Right hindlimb (tissue), 1 donor: ENCODE measurements at regions not wholly inside any gene's neighbourhood (a gene's known extent, or its start where the extent isn't known, plus 50 kb on each side); places are given as distances from the start of the nearest gene placed in this dataset.
"Not testable (repeated sequence)": the region's sequence is repeated elsewhere in the genome, so short reads cannot be mapped to it uniquely, and the experiment has no call there.

Experiments used
- DNase-seq: peaks from one replicate; pipeline ENCODE4 v3.0.0-alpha.2; 2018

DNA sequence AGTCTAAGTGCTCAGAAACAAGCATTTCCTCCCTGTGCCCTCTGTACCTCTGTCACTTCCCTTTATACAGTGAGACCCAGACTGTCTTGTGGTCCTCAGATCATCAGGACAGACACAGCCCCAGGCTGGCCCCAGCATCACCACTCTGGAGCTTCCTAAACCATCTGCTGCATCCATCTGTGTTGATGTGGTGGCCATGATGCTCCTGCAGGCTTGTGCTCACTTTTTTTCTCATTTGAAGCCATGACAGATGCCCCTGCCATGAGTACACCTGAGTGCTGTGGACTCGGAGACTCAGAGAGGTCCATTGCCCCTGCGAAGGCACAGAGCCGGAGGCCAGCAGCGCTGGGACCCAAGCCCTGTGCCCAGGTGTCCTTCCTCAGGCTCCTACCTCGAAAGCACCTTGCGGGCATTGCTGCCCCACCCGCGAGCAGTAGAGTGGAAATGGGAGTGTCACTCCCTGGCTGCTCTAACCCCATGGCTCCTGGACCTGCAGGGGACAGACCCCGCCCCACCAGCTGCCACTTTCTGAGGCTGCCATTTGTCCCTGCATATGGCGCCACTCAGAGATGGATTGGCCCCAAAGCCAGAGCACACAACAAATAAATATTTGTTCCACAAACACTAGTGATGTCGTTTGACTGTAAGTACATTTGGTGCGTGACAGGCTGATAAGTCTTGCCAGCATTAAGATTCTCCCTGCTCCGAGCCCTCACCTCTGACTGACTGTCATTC lies 593.5 kb downstream of the TBC1D22A start:
- no peak for DNase-seq

DNA sequence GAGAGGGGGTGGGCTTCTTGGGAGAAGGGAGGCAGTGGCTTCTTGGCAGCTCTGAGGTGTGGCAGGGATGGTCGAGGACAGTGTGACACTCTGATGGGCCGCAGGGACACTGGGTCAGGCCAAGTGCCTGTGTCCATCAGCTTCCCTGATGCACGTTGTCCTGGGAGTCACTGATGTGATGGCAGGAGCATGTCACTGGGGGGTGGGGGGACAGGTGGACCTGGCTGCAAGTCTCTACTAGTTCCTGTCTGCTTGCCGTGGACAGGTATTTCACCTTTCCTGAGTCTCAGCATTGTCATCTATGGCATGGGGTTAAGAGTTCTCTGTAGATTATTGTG lies 592.9 kb downstream of the TBC1D22A start:
- no peak for DNase-seq

DNA sequence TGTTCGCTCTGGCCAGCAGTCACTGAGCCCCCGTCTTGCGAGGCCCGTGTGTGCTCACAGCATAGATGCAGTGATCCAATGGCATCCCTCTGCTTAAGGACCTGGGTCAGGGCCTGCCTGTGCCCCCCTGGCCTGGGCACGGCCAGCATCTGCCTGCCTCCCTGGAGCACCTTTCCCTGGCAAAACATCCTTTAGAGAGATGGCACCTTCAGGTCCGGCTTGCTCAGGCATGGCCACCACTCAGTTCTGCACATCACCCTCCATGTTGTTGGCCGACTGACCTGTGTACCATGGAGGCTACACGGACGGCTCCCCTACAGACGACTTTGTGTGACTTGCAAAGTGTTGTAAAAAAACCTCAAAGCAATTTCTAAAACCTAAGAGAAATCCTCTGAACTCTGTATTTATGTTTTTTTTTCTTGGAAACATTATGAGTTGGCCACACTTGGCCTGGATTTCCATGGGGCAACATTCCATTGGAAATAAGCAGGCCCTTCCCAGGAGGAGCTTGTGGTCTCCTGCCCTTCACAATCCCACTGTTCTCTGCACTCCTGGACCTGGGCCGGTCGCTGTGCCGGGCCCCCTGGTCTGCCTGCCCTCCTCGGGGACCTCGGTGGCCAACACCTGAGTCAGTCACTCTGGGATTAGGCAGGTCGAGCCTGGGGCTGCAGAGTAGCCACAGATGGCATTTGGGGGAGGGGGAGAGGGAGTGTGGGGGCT lies 592.4 kb downstream of the TBC1D22A start:
- DNase-seq = no peak

DNA sequence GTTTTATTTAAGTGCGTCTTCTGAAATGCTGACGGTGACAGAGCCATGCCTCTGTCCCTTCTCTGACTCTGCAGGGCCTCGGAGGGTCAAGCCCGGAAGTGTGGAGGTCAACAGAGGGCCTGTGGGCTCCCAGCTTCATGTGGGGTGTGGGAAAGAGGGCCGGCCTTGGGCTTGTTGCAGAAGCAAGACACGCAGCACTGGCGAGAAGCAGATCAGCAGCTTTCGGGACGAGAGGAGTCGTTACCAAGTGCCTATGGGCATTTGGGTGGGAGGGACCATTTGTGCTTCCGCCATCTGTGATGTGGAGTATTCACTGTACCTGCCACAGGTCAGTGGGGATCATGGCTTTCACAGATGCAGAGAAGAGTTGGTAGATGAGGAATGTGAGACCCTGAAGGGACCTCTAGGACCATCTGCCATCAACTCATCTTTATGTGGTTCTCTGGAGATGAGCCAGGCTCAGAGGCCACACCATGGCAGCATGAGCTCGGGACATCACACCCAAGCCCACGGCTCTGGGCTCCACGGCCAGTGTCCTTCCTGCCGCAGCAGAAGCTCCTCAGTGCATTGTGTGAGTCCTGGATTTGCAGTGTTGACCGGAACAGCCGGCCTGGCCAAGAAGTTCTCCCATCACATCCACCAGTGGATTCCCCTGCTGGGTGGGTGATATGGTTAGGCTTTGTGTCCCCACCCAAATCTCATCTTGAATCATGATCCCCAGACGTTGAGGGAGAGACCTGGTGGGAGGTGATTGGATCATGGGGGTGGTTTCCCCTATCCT lies 590.7 kb downstream of the TBC1D22A start:
- DNase-seq = no peak

DNA sequence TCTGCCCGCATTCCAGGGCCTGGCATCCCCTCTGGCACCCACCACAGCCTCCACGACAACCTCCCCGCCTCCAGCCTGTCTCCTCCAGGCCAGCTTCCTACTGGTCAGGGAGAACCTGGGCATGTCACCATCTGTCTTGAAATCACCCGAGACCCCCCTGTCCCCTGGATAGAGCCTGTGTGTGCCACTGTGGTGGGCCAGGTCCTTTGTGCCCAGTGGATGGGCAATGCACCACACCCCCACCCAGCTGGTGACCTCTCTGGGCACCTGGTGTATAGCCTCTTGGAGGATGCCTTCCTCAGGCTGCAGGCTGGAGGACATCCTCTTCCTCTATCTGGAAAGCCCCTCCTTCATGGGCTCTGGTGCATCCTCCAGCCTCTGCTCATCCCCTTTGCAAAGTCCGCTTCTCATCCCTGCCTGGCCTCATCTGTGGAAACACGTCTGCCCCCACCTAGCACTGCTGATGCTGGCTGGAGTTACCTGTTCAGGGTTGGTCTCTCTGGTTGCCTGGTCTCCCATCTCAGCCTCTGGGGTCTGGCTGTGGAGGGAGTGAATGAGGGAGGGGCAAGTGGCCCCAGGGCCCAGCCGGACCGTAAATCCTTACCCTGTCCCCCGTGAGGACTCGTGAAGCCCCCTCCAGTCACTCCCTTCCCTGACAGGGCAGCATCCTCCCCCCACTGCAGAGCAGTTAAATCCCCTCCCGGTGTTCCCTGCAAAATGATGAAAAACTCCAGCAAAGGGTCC lies 589.6 kb downstream of the TBC1D22A start:
- DNase-seq = no peak

DNA sequence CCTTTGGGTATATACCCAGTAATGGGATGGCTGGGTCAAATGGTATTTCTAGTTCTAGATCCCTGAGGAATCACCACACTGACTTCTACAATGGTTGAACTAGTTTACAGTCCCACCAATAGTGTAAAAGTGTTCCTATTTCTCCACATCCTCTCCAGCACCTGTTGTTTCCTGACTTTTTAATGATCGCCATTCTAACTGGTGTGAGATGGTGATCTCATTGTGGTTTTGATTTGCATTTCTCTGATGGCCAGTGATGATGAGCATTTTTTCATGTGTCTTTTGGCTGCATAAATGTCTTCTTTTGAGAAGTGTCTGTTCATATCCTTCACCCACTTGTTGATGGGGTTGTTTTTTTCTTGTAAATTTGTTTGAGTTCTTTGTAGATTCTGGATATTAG lies 583.8 kb downstream of the TBC1D22A start:
- not testable (repeated sequence) for DNase-seq

DNA sequence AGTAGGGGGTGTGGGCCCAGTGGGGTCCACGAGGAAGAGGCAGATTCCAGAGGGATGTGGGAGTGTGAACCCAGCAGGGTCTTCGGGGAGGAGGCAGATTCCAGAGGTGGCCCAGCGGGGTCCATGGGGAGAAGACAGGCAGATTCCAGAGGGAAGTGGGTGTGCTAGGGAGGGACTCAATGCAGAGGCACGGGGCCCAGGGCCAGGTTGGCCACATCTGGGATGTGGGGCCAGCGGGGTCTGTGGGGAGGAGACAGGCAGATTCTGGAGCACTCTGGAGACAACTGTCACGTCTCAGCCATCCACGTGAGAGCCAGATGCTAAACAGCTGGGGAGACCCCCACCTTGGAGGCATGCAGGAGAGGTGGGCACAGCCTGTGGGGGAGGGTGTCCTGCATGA lies 582.6 kb downstream of the TBC1D22A start:
- DNase-seq = no peak

DNA sequence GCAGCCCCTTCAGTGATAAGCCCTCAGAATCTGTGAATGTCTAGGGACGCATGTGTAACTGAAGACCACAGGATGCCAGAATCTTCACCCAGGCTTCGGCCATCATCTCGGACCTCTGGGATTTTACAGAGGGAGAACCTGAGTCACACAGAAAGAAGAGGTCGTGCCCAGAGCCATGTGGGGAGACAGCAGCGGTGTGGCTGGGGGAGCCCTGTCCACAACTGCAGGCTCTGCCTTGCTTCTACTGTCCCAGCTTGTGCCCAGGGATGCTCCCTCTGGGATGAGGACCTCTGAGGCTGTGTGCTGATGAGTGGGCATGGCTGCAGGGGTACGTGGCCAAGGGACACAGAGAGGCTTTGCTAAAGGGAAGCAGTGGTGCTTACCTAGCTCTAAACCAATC lies 582.0 kb downstream of the TBC1D22A start:
- no peak for DNase-seq

DNA sequence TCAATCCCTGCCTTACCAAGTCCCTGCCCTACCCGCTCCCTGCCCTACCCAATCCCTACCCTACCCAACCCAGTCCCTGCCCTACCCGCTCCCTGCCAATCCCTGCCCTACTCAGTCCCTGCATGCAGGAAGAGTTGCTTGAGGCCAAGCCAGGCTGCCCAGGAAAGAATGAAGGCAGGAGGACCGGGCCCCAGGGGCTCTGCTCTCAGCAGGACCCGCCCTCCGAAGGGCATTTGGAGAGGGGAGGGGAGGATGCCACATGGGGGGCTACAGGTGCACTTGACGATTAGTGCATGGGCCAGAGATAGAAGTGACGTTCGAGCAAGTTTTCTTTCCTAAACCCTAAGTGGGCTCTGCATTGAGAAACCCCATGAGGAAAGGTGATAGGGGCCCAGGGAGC lies 581.2 kb downstream of the TBC1D22A start:
- DNase-seq = no peak

DNA sequence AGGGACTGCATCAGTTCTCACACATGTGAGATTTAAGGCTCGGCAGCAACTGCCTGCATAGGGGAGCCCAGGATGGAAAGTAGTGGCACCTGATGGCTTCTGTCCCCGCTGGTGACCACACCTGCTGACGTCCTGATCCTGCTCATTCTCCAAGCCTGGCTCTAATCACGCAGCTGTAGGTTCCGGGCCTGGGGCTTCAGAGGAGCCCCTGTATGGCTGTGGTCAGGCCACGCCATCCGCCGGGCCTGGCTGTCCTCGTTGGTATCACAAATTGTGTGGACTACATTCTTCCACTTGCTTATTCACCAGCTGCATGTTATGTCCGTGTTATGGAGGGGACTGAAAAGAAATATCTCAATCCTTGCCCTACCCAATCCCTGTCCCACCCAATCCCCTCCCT lies 580.0 kb downstream of the TBC1D22A start:
- no peak for DNase-seq

DNA sequence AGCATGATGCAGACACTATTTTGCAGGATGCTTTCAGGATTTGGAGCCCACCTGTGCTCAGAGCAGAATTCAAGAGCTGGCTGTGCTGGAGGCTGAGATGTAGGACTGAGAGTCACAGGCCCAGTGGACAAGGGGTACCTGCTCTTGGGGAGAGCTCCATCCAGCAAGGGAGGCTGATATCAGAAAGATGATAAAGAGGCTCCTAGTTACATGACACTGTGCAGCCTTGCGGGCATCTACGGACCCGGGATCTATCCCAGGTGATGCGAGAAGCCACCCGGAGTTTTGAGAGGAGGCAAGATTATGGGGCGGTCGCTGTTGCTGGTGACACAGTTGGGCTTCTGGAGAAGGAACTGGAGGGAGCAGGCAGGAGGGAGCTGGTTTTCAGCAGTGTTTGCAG lies 579.0 kb downstream of the TBC1D22A start:
- no peak for DNase-seq

DNA sequence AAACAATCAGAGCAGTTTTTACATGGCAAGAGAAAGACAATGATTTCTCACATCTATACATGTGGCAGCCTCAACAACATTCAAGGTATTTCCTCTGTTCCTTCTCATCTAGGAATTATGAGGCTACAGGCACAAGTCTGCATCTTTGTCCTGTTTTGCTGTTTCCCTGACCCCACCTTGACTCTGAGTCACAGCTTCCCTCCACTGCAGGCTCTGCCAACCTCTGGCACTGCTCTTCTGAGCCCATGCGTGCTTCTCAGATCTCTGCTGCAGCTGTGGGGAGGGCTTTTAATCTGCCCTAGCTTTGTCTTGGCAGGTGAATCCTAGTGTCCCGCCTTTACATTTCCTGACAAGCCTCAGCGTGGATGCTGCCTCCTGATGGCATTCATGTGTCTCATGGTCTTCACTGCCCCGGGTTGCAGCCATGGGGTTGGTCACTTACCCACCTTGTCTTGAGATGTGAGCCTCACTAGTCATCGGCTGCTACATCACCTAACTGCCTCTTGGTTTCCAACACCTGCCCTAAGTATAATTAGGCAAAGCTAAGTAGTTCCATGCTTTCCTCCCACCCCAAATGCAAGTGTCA lies 578.5 kb downstream of the TBC1D22A start:
- no peak for DNase-seq

DNA sequence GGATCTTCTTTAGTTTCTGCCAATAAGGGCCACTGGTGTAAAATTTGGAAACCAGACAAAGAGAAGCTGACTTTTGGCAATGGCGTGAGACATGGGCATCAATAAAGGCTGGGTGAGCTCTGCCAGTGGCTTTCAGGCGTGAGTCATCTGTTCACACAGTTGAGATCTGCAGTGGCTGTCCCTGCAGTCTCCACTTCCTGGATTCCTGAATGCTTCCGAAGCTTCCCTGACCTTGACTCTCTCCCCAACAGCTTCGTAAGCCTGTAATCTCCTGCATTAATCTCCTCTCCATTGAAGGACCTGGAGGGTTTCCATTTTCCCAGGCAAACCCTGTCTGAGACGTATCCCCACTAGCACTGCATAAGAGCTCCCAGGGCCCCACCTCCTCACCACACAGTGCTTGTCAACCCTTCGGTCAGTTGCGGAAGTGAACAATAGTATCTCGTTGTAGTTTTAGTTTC lies 574.7 kb downstream of the TBC1D22A start:
- DNase-seq = no peak

DNA sequence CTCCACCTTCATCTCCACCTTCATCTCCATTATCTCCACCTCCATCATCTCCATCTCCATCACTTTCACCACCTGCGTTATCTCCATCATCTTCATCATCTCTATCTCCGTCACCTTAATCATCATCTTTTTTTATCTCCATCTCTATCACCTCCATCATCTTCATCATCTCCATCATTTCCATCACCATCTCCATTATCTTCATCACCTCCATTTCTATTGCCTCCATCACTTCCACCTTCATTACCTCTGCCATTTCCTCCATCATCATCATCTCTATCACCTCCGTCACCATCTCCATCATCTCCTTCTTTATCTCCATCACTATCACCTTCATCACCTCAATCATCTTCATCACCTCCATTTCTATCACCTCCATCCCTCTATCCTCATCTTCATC lies 573.5 kb downstream of the TBC1D22A start:
- no peak for DNase-seq

DNA sequence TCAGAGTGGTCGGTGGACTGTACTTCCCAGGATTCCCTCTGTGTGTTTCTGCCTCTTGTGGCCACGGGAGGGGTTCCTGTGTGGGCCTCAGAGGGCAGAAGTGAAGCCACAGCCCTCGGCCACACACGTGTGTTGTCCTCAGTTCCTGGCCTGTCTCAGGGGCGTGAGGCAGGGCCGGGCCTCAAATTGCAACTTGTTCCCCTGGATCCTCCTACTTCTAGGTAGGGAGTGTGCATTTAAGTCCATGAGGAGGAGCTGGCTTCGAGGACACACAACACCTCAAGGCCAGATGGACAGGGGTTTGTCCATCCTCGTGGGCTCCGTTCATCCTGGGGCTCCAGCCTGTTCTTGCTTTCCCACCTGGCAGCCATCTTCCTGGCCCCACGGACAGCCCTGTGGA lies 573.0 kb downstream of the TBC1D22A start:
- DNase-seq = no peak

DNA sequence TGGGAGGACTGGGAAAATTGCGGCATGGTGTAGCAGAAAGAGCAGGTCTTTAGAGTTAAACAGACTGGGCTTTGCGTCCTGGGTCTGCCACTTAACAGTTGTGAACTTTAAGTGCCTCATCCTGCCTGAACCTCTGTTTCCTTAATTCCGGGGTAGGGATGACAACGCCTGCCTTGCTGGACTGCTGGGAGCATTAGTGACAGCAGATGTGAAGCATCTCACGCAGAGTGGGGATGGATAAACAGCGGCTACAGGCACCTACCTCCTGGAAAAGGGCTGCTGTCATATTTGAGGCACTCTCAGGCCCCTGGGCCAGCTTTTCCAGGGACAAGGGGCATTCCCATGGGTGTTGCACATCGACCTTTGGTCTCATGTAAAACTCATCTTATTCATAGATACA lies 572.2 kb downstream of the TBC1D22A start:
- DNase-seq = no peak

DNA sequence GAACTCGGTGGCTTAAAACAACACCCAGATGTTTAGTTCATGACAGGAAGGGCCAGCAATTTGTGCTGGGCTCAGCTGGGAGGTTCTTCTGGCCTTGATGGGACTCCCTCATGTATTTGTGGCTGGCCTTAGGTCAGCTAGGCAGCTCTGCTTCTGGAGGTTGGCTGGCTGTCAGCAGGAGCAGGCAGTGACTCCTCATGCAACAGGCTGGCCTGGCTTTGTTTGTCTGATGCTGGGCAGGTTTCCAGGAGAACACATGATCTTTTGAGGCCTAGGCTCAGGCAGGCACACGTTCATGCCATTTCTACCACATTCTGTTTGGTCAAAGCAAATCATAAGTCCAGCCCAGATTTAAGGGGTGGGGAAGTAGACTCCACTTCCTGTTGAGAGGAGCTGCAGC lies 571.2 kb downstream of the TBC1D22A start:
- DNase-seq = no peak

DNA sequence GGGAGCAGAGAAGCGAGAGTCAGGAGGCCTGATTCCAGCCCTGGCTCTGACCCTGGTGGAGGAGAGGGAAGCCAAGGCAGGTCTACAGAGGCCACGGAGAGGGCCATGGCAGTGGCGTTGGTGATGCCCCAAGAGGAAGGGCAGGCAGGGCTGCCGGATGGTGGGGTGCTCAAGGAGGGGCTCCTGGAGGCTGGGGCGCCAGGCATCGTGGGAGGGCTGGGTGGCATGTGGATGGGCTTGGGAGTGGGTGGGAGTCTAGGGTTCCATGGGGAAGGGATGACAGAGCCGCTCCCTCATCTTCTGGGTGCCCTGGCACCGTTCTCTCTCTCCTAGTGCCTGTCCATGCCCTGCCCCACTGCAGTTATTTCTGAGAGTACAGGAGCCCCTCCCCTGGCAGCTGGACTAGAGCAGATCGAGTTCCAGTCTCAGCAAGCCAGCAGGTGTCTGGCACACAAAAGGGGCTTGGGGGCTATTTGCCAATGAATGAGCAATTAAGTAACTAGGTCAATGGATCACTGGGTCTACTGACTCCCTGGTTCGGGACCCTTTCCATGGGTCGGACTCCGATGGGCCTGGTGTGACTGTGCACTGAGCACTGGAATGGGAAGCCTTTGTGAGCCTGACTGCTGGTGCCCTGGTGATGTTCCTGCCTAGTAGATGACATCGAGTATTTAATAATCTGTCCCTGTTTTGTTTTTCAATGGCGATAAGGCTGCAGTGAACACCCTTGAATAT lies 570.0 kb downstream of the TBC1D22A start:
- DNase-seq = peak; percentile 42

DNA sequence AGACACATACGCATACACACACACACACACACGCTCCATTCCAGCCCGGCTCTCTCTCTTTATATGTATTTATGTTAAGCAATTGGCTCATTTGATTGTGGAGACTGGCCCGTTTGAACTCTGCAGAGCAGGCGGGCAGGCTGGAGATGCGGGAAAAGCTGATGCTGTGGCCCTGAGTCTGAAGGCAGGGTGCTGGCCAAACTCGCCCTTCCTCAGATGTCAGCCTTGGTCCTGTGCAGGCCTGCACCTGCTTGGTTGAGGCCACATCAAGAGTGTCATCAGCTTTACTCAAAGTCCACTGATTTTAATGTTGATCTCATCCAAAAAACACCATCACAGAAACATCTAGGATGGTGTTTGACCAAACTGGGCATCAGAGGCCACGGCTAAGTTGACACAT lies 569.3 kb downstream of the TBC1D22A start:
- no peak for DNase-seq

DNA sequence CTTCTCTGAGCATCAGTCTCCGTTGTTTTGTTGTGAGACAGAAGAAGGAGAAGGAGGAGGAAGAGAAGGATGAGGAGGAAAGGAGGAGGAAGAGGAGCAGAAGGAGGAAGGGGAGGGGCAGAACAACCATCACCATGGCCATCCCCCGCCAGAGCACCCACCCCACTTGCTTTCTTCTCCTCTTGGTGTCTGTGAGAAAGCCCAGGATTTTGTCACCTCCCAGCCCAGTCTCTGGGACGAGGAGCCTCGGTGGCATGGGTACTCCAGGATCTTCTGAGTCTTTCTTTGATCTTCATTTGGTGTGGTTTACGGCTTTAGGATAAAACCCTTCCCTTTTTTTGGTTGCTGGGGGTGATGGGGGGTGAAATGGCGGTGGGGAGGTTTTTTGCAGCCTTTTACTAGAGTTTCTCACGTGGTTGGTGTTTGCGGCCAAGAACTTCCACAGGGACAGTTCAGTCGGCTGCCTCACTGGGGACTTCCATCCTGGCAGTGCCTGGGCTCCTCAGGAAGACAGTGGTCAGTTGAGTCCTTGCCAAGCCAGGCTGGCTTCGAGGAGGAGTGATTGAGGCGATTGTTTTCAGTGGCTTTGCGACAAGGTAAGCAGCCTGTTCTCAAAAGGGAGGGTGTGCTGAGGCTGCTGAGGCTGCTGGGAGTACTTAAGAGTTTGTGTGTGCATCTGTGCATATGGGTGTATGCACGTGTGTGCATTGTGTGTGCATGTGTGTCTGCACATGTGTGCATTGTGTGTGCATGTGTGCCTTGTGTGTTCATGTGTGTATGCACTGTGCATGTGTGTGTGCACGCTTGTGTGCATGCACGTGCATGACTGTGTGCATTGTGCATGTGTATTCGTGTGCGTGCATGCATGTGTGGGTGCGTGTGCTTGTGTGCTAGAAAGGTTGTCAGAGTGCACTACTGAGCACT lies 567.5 kb downstream of the TBC1D22A start:
- DNase-seq = no peak
